HEK293T (cell line): ENCODE measurements at regions not wholly inside any gene's neighbourhood (a gene's known extent, or its start where the extent isn't known, plus 50 kb on each side); places are given as distances from the start of the nearest gene placed in this dataset.

Experiments used
- BHLHE40 ChIP-seq: fragments of 450-650 bp; IDR thresholded peaks from 2 replicates; pipeline ENCODE4 v1.6.1; 2016; ENCODE audit warnings: mild to moderate bottlenecking, moderate library complexity, borderline replicate concordance
- ELF4 ChIP-seq: fragments of 450-650 bp; IDR thresholded peaks from 2 replicates; pipeline ENCODE4 v1.6.1; 2017; ENCODE audit warnings: antibody characterized with exemption
- FOXA1 ChIP-seq: fragments of 450-650 bp; IDR thresholded peaks from 2 replicates; pipeline ENCODE4 v1.6.1; 2016; ENCODE audit warnings: mild to moderate bottlenecking
- FOXK2 ChIP-seq: fragments of 450-650 bp; IDR thresholded peaks from 2 replicates; pipeline ENCODE4 v1.6.1; 2016; ENCODE audit warnings: mild to moderate bottlenecking
- FOXM1 ChIP-seq: fragments of 450-650 bp; IDR thresholded peaks from 2 replicates; pipeline ENCODE4 v1.6.1; 2017; ENCODE audit warnings: mild to moderate bottlenecking, borderline replicate concordance
- HDGF ChIP-seq: fragments of 450-650 bp; IDR thresholded peaks from 2 replicates; pipeline ENCODE4 v1.6.1; 2017; ENCODE audit warnings: antibody characterized with exemption, borderline replicate concordance
- L3MBTL2 ChIP-seq: fragments of 450-650 bp; conservative IDR thresholded peaks from 2 replicates; pipeline ENCODE4 v1.6.1; 2016; ENCODE audit warnings: mild to moderate bottlenecking
- PKNOX1 ChIP-seq: fragments of 450-650 bp; IDR thresholded peaks from 2 replicates; pipeline ENCODE4 v1.6.1; 2016
- SP1 ChIP-seq: fragments of 450-650 bp; IDR thresholded peaks from 2 replicates; pipeline ENCODE4 v1.6.1; 2017
- TARDBP ChIP-seq: fragments of 450-650 bp; IDR thresholded peaks from 2 replicates; pipeline ENCODE4 v1.6.1; 2016
- ZNF384 ChIP-seq: fragments of 450-650 bp; IDR thresholded peaks from 2 replicates; pipeline ENCODE4 v1.6.1; 2016

- TF ChIP-seq FOXA1 (no peak), TARDBP (no peak), FOXK2 (no peak), ELF4 (no peak), L3MBTL2 (no peak), ZNF384 (no peak), HDGF (no peak), BHLHE40 (no peak), SP1 (no peak), PKNOX1 (no peak), FOXM1 (no peak)
Observed at GRCh38 chr7:127474457-127474856, 81.9 kb upstream of the ZNF800 start.
